GM12872 (cell line): ENCODE measurements at regions not wholly inside any gene's neighbourhood (a gene's known extent, or its start where the extent isn't known, plus 50 kb on each side); places are given as distances from the start of the nearest gene placed in this dataset.

ENCODE experiments used
- TF ChIP-seq, protein P1 (sequence below): IDR thresholded peaks from 3 replicates; pipeline ENCODE4 v1.5.1; 2011; ENCODE audit warnings: low read depth, mild to moderate bottlenecking, low read length, moderate library complexity; ENCODE audit not compliant: insufficient read depth

DNA sequence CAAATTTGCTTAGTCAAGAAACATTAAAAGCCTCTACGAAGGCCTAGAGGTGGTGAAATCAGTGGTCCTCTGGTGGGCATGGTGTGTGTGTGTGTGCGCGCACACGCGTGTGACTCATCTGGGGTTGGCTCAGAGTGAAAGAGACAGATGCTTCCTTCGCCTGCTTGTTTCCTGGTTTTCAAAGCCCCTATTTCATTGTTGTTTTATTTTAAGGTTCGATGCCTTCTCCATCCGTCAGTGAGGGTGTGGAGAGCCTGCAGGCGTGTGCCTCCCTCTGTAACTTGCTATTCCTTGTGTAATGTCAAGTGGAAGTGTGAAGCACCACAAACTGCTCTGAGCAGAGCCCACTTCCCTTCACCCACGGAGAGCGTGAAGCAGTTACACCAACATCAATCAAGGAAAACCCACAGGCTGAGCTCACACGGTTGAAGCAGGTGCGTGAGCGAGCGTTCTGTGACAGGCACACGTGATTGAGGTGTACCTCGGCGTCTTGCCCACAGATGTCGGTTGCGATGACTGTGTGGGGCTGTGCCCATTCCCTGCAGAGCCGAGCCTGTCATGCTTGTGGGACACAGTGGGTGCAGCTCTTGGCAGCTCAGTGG is 233.9 kb downstream of the PRL start:
- TF ChIP-seq, protein P1, sequence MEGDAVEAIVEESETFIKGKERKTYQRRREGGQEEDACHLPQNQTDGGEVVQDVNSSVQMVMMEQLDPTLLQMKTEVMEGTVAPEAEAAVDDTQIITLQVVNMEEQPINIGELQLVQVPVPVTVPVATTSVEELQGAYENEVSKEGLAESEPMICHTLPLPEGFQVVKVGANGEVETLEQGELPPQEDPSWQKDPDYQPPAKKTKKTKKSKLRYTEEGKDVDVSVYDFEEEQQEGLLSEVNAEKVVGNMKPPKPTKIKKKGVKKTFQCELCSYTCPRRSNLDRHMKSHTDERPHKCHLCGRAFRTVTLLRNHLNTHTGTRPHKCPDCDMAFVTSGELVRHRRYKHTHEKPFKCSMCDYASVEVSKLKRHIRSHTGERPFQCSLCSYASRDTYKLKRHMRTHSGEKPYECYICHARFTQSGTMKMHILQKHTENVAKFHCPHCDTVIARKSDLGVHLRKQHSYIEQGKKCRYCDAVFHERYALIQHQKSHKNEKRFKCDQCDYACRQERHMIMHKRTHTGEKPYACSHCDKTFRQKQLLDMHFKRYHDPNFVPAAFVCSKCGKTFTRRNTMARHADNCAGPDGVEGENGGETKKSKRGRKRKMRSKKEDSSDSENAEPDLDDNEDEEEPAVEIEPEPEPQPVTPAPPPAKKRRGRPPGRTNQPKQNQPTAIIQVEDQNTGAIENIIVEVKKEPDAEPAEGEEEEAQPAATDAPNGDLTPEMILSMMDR = no peak

- TF ChIP-seq, protein P1 = no peak
These were observed 232.3 kb downstream of the PRL start for GRCh38 chr6:22064558-22064957.

GRCh38 chr6:22067122-22067521 is 229.7 kb downstream of the PRL start:
- TF ChIP-seq, protein P1 = no peak

GRCh38 chr6:22067671-22068070 is 229.2 kb downstream of the PRL start:
- TF ChIP-seq, protein P1 = no peak

DNA sequence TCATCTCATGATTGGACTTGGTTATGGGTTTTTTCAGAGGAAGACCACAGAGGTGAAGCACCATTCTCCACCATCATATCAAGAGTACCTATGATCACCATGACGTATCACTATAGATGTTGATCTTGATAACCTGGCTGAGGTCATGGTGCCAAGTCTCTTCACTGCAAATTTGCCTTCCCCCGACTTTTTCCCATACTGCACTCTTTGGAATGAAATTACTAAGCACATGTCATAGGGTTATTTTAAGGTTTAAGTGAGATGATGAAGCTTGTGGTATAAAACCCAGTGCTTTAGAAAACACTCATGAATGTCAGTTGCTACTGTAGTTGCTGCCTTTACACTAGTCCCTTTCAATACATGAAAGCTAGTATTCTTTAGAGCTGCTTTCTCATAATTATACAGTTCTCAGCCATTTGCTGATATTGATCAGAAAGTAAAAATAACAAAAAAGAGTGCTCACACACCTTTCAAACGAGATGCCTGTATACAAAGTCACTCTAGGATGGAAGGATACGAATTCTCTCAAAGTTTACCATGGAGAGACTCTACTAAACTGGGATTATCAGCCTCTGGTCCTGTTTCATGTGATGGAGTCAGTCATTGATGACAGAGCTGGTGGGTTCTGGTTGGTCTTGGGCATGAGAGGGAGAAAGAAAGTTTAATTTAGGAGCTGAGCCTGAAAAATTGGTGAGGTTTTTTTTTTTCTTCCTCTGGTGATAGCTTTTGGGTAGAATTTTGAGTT is 228.1 kb downstream of the PRL start:
- TF ChIP-seq, protein P1 = no peak

- TF ChIP-seq, protein P1 = no peak
These were observed 227.5 kb downstream of the PRL start for GRCh38 chr6:22069306-22069800.

DNA sequence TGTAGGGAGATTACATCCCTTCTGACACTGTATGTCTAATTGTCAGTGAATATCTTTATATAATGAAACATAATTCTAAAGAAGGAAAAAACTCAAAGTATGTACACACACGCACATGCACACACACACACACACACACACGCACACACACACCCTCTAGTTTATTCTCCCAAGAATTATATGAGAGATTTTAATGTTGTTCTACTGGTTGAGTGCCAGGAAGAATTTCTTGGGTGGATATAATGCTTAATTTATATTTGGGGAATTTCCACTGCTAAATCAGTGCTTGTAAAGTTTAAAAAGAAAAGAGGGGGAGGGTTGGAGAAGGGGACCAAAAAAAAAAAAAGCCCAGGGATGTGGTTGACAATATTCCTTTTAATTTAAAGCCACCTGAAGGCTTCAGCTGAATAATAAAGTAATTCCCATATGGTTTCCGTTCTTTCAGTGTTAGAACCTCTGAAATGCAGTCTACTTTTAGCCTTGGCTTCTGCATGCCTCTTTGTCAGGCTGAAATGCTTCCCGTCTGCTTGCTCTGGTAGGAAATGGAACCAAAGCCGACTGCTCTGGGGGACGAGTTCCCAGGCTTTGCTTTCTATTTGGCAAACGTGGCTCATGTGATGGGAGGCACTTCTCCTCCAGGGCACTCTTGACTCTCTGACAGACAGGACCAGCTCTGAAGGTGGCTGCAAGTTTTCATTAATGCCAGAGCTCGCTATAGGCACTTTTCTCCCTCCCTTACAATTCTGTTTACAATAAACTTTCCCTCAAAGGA is 225.4 kb downstream of the PRL start:
- TF ChIP-seq, protein P1 = no peak
